ENCODE measurements at regions not wholly inside any gene's neighbourhood (a gene's known extent, or its start where the extent isn't known, plus 50 kb on each side); places are given as distances from the start of the nearest gene placed in this dataset.

DNA sequence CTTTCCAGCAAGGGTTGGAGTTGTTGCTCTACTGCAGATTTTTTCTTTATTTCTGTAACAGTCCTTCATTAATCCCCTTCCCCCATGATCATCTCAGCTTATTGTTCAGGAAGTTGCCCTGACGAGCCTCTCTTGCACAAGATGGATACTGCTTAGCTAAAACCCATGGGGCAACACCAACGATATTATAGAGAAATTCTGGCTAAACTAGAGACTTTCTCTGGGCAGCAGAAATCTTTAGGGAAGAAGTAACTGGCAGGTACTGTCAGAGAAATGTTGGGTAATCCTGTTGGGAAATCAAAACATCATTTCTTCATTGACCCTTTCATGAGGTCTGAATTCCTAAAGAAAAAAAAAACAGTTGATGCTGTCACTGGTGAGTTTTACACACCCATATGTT lies 921.3 kb downstream of the NLGN4X start:
- no peaks in the 10 kb centered on the region for H3K9me3 ChIP-seq
- no peak overlapping the region for H3K4me3 Mint-ChIP-seq (ENCODE audit: unreplicated experiment)
- no peaks in the 10 kb centered on the region for H3K36me3 ChIP-seq (ENCODE audit: control insufficient read depth, insufficient read depth, low read length)
- POLR2A ChIA-PET: no interaction called here
- H3K27me3 ChIP-seq (replicated peaks; ENCODE audit: control insufficient read depth, insufficient read depth, low read length): no peaks in the 10 kb centered on the region
- BruUV-seq (replicated peaks): no TSS peak
- no peaks in the 10 kb centered on the region for H3K4me1 ChIP-seq
- no peaks in the 10 kb centered on the region for H3K27me3 Mint-ChIP-seq (ENCODE audit: insufficient read depth, unreplicated experiment)
- no peaks in the 10 kb centered on the region for H3K9me3 Mint-ChIP-seq (ENCODE audit: unreplicated experiment)
- H3K36me3 Mint-ChIP-seq (ENCODE audit: insufficient read depth, unreplicated experiment): no peaks in the 10 kb centered on the region
- no peak overlapping the region for H3K27ac Mint-ChIP-seq (ENCODE audit: unreplicated experiment)
- CTCF ChIA-PET: no interaction called here
- intact Hi-C loops (cut with micrococcal nuclease; ENCODE audit: unreplicated experiment): no loop called here
- no peak for DNase-seq
- no peaks in the 10 kb centered on the region for H3K4me1 Mint-ChIP-seq (ENCODE audit: low read depth, unreplicated experiment)
- H3K4me3 ChIP-seq (ENCODE audit: low read depth, low read length): no peak overlapping the region
- TF ChIP-seq, protein P1, sequence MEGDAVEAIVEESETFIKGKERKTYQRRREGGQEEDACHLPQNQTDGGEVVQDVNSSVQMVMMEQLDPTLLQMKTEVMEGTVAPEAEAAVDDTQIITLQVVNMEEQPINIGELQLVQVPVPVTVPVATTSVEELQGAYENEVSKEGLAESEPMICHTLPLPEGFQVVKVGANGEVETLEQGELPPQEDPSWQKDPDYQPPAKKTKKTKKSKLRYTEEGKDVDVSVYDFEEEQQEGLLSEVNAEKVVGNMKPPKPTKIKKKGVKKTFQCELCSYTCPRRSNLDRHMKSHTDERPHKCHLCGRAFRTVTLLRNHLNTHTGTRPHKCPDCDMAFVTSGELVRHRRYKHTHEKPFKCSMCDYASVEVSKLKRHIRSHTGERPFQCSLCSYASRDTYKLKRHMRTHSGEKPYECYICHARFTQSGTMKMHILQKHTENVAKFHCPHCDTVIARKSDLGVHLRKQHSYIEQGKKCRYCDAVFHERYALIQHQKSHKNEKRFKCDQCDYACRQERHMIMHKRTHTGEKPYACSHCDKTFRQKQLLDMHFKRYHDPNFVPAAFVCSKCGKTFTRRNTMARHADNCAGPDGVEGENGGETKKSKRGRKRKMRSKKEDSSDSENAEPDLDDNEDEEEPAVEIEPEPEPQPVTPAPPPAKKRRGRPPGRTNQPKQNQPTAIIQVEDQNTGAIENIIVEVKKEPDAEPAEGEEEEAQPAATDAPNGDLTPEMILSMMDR (IDR thresholded peaks at IDR 0.05; ENCODE audit: insufficient read depth in 1 of 2, low read depth in 1 of 2, low read length in 1 of 2, severe bottlenecking in 1 of 2, unreplicated experiment in 1 of 2): no peak

DNA sequence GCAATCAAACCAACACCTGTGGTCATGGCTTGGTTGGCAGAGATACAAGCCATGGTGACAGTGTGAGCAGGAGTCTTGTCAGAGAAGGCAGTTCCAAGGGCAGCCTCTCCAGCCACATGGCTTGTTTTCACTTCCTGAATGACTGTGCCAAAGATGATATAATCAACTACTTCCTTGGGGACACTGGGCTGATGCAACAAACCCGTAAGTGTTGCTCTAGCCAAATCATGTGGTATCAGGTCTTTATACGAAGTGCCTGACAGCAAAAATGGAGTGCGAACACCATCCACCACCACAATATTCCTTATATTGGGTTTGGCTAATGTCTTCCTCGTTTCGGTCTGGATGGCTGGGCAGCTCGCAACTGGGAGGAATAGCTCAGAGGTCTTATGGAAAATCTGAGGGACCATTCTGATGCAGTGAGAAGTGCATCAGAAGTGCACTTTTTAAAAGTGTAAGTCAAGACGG lies 922.0 kb downstream of the NLGN4X start:
- Mint-ChIP-seq H3K36me3 (ENCODE audit: insufficient read depth, unreplicated experiment) (no peaks in the 10 kb centered on the region), H3K9me3 (ENCODE audit: unreplicated experiment) (no peaks in the 10 kb centered on the region), H3K27ac (ENCODE audit: unreplicated experiment) (no peak overlapping the region), H3K27me3 (ENCODE audit: insufficient read depth, unreplicated experiment) (no peaks in the 10 kb centered on the region), H3K4me1 (ENCODE audit: low read depth, unreplicated experiment) (no peaks in the 10 kb centered on the region), H3K4me3 (ENCODE audit: unreplicated experiment) (no peak overlapping the region)
- POLR2A ChIA-PET: no interaction called here
- intact Hi-C loops (cut with micrococcal nuclease; ENCODE audit: unreplicated experiment): no loop called here
- Histone ChIP-seq H3K4me3 (ENCODE audit: low read depth, low read length) (no peak overlapping the region), H3K27me3 (replicated peaks; ENCODE audit: control insufficient read depth, insufficient read depth, low read length) (no peaks in the 10 kb centered on the region), H3K9me3 (no peaks in the 10 kb centered on the region), H3K4me1 (no peaks in the 10 kb centered on the region), H3K36me3 (ENCODE audit: control insufficient read depth, insufficient read depth, low read length) (no peaks in the 10 kb centered on the region)
- BruUV-seq (replicated peaks): no TSS peak
- TF ChIP-seq, protein P1 (IDR thresholded peaks at IDR 0.05; ENCODE audit: insufficient read depth in 1 of 2, low read depth in 1 of 2, low read length in 1 of 2, severe bottlenecking in 1 of 2, unreplicated experiment in 1 of 2): no peak
- no peak for DNase-seq
- CTCF ChIA-PET: no interaction called here

DNA sequence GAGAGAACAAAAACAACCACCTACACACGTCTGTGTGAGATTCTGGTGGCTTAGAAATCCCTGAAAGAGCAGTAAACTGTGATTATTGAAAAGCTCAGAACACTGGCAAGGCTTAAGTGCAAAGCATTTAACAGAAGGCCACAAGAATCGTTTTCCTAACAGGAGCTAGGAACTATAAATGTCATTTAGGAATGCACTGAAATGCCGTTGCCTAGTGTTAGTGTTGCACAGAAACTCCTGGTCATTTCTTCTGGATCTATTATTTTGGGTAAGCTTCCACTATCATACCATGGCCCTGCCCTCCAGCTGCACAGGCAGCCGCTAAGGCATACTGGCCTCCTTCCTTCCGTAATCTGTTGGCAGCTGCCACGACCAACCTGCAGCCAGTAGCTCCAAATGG lies 923.2 kb downstream of the NLGN4X start:
- CTCF ChIA-PET: interaction anchor here (0.6 kb wide), 1 partner anchor 648 kb away, joined by 3 read pairs; no protein-coding TSS in a partner anchor
- H3K9me3 Mint-ChIP-seq (ENCODE audit: unreplicated experiment): no peaks in the 10 kb centered on the region
- no peaks in the 10 kb centered on the region for H3K27me3 Mint-ChIP-seq (ENCODE audit: insufficient read depth, unreplicated experiment)
- TF ChIP-seq, protein P1 (IDR thresholded peaks at IDR 0.05; ENCODE audit: insufficient read depth in 1 of 2, low read depth in 1 of 2, low read length in 1 of 2, severe bottlenecking in 1 of 2, unreplicated experiment in 1 of 2): no peak
- H3K4me3 ChIP-seq (ENCODE audit: low read depth, low read length): no peak overlapping the region
- BruUV-seq (replicated peaks): no TSS peak
- H3K36me3 Mint-ChIP-seq (ENCODE audit: insufficient read depth, unreplicated experiment): no peaks in the 10 kb centered on the region
- no peaks in the 10 kb centered on the region for H3K27me3 ChIP-seq (replicated peaks; ENCODE audit: control insufficient read depth, insufficient read depth, low read length)
- no peaks in the 10 kb centered on the region for H3K4me1 Mint-ChIP-seq (ENCODE audit: low read depth, unreplicated experiment)
- POLR2A ChIA-PET: no interaction called here
- no peaks in the 10 kb centered on the region for H3K9me3 ChIP-seq
- H3K27ac Mint-ChIP-seq (ENCODE audit: unreplicated experiment): no peak overlapping the region
- H3K4me3 Mint-ChIP-seq (ENCODE audit: unreplicated experiment): no peak overlapping the region
- intact Hi-C loops (cut with micrococcal nuclease; ENCODE audit: unreplicated experiment): no loop called here
- no peaks in the 10 kb centered on the region for H3K4me1 ChIP-seq
- H3K36me3 ChIP-seq (ENCODE audit: control insufficient read depth, insufficient read depth, low read length): no peaks in the 10 kb centered on the region
- DNase-seq: no peak
